Chondrocyte (in vitro differentiated cells): ENCODE measurements at regions not wholly inside any gene's neighbourhood (a gene's known extent, or its start where the extent isn't known, plus 50 kb on each side); places are given as distances from the start of the nearest gene placed in this dataset.
"Not testable (repeated sequence)": the region's sequence is repeated elsewhere in the genome, so short reads cannot be mapped to it uniquely, and the experiment has no call there.

Experiments
- DNase-seq: peaks from one replicate; pipeline ENCODE4 v3.0.0; 2021; ENCODE audit warnings: mixed read lengths, low spot score
- H3K27ac Mint-ChIP-seq: one replicate; pipeline ENCODE4 v1.8.0; 2021; ENCODE audit warnings: mild to moderate bottlenecking, moderate library complexity, mixed read lengths; ENCODE audit not compliant: unreplicated experiment
- H3K27me3 Mint-ChIP-seq: 2 replicates; pipeline ENCODE4 v1.8.0; 2021; ENCODE audit warnings: low read depth, mixed read lengths
- H3K36me3 Mint-ChIP-seq: 2 replicates; pipeline ENCODE4 v1.8.0; 2021; ENCODE audit warnings: low read depth, mixed read lengths
- H3K4me1 Mint-ChIP-seq: 2 replicates; pipeline ENCODE4 v1.8.0; 2021; ENCODE audit warnings: low read depth, mild to moderate bottlenecking, mixed read lengths
- H3K4me3 Mint-ChIP-seq: one replicate; pipeline ENCODE4 v1.8.0; 2021; ENCODE audit warnings: mild to moderate bottlenecking, moderate library complexity, mixed read lengths; ENCODE audit not compliant: unreplicated experiment
- H3K9me3 Mint-ChIP-seq: 2 replicates; pipeline ENCODE4 v1.8.0; 2021; ENCODE audit warnings: low read depth, mixed read lengths
- TF ChIP-seq, protein P1 (sequence below): fragments of 200-600 bp; sonication (generic); IDR thresholded peaks from 2 replicates; pipeline ENCODE4 v1.5.0; 2021; ENCODE audit warnings: antibody characterized with exemption, mild to moderate bottlenecking, moderate library complexity

DNA sequence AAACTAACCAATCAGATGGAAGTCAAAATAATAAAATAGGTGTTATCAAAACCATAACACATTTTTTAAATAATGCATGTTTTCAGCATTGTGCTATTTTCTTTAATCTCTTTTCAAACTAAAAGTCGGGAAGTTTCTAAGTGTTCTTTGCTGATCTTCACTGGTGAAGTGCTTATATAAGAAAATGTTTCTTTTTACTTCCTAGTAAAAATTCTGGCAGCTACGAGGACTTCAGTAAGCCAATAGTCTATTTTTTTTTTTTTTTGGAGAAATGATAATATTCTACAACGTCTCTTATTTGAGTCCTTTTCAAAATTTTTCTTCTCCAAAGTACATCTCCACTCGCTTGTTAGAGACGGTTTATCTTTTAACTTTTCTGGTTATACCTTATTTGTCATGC, 448.0 kb downstream of the SLC6A15 start:
- H3K36me3 Mint-ChIP-seq, result no peaks in the 10 kb centered on the region
- H3K27ac Mint-ChIP-seq, result no peak overlapping the region
- H3K4me3 Mint-ChIP-seq, result no peak overlapping the region
- H3K27me3 Mint-ChIP-seq, result peaks cover 3% of the 10 kb centered on the region
- peaks cover 3% of the 10 kb centered on the region for H3K9me3 Mint-ChIP-seq
- no peak for DNase-seq
- TF ChIP-seq, protein P1, sequence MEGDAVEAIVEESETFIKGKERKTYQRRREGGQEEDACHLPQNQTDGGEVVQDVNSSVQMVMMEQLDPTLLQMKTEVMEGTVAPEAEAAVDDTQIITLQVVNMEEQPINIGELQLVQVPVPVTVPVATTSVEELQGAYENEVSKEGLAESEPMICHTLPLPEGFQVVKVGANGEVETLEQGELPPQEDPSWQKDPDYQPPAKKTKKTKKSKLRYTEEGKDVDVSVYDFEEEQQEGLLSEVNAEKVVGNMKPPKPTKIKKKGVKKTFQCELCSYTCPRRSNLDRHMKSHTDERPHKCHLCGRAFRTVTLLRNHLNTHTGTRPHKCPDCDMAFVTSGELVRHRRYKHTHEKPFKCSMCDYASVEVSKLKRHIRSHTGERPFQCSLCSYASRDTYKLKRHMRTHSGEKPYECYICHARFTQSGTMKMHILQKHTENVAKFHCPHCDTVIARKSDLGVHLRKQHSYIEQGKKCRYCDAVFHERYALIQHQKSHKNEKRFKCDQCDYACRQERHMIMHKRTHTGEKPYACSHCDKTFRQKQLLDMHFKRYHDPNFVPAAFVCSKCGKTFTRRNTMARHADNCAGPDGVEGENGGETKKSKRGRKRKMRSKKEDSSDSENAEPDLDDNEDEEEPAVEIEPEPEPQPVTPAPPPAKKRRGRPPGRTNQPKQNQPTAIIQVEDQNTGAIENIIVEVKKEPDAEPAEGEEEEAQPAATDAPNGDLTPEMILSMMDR, result no peak
- H3K4me1 Mint-ChIP-seq, result no peaks in the 10 kb centered on the region

DNA sequence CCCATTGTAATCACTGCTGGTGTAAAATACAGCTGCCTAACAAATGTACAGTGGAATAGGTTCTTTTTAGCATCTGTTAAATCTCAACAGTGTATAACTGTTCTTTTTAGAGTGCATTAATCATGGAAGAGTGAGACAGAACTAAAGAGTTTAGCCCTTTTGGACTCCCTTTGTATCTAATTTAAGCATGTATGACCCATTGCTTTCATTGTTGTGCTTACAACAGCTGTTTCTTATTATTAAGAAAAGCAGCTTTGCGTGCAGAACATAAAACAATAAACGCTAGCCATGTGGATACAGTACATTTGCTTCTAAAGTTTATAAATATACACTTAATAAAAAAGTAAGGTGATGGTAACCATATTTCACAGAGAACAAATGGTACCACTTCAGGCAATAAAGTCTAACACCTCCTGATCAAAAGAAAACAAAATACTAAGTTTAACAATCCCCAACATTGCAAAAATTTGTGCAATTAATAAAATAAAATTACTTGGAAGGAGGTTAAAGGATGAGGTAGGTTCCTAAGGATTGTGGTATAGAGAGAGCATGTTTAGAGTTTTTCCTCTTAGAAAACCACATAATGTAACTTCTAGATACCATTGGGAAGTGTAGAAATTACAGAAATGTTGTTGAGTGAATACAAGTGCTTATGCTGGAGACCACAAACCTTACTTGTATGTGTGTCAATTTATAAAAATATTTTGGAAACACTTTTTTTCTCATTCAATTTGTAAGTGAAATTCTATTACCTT, 448.7 kb downstream of the SLC6A15 start:
- H3K9me3 Mint-ChIP-seq, result peaks cover 3% of the 10 kb centered on the region
- DNase-seq, result no peak

DNA sequence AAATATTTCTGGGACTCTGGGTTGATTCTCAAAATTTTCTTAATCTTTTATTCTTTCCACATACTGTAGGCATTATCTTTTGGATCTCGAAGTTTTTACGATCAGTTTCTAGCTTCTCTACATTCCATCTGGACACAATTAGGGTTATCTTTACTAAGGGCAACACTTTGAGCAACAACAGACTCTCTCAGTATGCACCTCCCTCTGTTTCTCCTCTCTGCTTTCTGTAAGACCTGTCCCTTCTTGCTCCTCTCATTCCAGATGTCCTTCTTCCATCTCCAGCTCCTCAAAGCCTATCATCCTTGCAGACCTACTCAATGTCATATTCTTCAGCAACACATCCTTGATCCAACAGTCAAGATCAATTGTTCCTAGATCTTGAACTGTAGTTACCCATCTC, 457.0 kb downstream of the SLC6A15 start:
- Mint-ChIP-seq H3K9me3 (no peaks in the 10 kb centered on the region), H3K36me3 (no peaks in the 10 kb centered on the region), H3K27me3 (peaks cover 9% of the 10 kb centered on the region), H3K4me3 (no peak overlapping the region), H3K27ac (no peak overlapping the region), H3K4me1 (no peaks in the 10 kb centered on the region)
- TF ChIP-seq, protein P1, result no peak
- no peak for DNase-seq

More for the DNA sequence above, 448.7 kb downstream of the SLC6A15 start:
- H3K36me3 Mint-ChIP-seq, result no peaks in the 10 kb centered on the region
- peaks cover 2% of the 10 kb centered on the region for H3K27me3 Mint-ChIP-seq
- no peaks in the 10 kb centered on the region for H3K4me1 Mint-ChIP-seq
- H3K27ac Mint-ChIP-seq, result no peak overlapping the region
- no peak overlapping the region for H3K4me3 Mint-ChIP-seq
- TF ChIP-seq, protein P1, result no peak

DNA sequence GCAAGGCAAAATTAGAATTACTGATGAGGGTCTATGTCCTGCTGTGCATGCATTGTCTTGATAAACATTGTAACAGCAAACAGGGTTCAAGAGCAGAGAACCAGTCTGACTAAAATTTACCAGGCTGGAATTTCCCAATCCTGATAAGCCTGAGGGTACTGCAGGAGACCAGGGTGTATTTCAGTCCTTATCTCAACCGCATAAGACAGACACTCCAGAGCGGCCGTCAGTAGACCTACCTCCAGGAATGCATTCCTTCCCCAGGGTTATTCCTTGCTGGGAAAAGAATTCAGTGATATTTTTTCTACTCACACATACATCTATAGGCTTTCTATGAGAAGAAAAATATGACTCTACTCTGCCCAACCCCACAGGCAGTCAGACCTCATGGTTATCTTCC, 466.1 kb downstream of the SLC6A15 start:
- H3K27ac Mint-ChIP-seq, H3K4me1 Mint-ChIP-seq, H3K36me3 Mint-ChIP-seq, H3K4me3 Mint-ChIP-seq, H3K9me3 Mint-ChIP-seq, DNase-seq, H3K27me3 Mint-ChIP-seq: not testable (repeated sequence)

DNA sequence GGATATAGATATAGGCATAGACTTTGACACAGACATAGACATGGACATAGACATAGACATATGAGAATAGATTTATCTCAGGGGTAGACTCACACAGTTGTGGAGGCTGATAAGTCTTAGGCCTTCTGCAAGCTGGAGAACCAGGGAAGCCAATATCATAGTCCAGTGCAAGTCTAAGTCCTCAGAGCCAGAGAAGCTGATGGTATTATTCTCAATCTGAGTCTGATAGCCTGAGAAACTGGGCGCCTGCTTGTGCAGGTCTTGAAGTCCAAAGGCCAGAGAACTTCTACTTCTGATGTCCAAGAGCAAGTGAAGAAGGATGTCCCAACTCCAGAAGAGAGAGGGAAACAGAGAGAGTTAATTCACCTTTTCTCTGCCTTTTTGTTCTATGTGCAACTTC, 476.5 kb downstream of the SLC6A15 start:
- Mint-ChIP-seq H3K27me3 (peaks cover 22% of the 10 kb centered on the region), H3K4me1 (no peaks in the 10 kb centered on the region), H3K27ac (no peak overlapping the region), H3K4me3 (no peak overlapping the region), H3K36me3 (no peaks in the 10 kb centered on the region), H3K9me3 (no peaks in the 10 kb centered on the region)
- no peak for DNase-seq
- TF ChIP-seq, protein P1, result no peak

DNA sequence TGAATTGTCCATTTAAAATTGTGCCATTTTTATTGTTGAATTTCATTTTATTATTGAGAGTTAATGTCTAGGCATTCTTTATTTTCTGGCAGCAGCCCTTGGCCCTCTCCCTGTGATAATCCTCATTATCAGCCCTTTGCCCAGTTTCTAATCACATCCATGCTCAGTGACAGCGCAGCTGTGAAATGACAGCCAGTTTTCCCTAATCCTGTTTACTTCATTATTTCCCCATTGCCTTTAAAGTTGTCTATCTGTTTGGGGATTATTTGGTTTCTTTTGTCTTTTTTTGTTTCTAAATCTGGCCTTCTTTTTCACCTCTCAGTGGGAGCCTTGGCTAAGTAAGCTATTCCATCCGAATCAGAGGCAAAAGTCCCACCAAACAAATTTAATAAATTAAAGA, 476.9 kb downstream of the SLC6A15 start:
- no peak for DNase-seq
- H3K4me1 Mint-ChIP-seq, result no peaks in the 10 kb centered on the region

More for the DNA sequence above, 476.9 kb downstream of the SLC6A15 start:
- Mint-ChIP-seq H3K27me3 (peaks cover 22% of the 10 kb centered on the region), H3K9me3 (no peaks in the 10 kb centered on the region), H3K4me3 (no peak overlapping the region), H3K27ac (no peak overlapping the region), H3K36me3 (no peaks in the 10 kb centered on the region)
- TF ChIP-seq, protein P1, result no peak
